ENCODE measurements at regions not wholly inside any gene's neighbourhood (a gene's known extent, or its start where the extent isn't known, plus 50 kb on each side); places are given as distances from the start of the nearest gene placed in this dataset.

DNA sequence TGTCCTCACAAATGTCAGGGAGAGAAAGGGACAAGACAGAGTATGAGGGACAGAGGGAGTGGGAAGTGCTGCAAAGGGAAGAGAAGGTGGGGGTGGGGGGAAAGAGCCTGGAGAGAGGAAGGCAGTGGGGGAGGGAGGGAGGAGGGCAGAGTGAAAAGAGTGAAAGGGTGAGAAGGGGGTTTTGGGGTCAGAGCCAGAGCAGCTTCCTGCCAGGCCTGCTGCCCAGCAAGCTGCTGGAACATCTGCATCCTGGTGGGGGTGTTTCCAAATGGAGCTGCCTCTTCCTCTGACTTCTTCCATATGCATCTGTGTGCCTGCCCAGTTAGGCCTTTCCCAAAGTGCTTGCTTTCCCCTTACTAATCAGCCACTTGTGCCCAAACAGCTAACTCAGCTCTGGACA, 94.3 kb upstream of the CELF4 start:
- no peak for DNase-seq

DNA sequence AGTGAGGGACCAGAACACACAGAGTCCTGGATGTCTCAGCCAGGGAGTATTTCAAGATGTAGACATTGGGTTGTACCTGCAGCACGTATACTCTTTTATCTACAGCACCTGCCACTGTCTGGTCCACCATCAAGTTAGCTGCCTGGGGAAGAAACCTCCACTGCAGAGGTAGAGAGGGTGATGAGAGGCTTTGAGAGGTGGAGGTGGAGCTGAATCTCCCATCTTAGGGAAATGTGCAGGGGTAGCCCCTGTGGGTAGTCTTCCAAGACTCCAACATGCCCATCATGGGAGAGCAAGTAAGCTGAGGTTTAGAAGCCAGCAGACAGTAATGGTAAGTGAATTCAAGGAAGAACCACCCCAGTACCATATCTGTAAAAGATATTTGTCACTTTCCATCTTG, 93.3 kb upstream of the CELF4 start:
- no peak for DNase-seq

DNA sequence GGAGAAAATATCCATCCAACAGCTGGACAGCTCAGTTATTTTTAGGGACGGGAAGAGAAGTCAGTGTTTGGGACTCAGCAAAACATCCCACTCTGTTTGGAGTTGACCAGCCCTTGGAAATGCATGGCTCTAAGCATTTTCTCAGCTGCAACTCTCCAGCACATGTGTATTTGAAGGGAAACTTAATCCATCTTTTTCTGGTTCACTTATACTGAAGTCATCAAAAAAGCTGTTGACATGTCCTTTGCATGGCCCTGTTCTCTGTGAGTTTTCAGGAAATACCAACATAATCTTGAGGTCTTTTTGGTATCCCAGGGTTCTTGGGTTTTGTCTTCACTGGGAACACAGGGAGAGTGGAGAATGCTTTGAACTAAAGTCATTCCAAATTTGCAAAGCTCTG, 91.9 kb upstream of the CELF4 start:
- no peak for DNase-seq

DNA sequence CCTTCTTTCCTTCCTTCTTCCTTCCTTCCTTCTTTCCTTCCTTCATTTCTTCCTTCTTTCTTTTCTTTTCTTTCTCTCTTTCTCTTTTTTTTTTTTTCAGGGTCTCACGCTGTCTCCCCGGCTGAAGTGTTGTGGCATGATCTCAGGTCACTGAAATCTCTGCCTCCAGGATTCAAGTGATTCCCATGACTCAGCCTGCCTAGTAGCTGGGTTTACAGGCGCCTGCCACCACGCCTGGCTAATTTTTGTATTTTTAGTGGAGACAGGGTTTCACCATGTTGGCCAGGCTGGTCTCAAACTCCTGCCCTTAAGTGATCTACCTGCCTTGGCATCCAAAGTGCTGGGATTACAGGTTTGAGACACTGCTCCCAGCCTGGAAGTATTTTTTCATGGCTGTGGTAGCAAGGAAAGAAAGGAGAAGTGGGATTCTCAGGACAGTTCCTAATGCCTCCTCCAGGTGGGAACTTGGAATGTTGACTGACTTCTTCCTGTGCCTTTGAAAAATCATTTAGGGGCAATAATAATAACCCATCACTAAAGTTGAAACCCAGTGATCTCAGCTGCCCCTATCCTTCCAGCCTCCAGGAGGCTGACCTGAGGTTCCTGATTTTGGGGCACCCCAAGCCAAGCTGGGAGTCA, 89.3 kb upstream of the CELF4 start:
- no peak for DNase-seq

DNA sequence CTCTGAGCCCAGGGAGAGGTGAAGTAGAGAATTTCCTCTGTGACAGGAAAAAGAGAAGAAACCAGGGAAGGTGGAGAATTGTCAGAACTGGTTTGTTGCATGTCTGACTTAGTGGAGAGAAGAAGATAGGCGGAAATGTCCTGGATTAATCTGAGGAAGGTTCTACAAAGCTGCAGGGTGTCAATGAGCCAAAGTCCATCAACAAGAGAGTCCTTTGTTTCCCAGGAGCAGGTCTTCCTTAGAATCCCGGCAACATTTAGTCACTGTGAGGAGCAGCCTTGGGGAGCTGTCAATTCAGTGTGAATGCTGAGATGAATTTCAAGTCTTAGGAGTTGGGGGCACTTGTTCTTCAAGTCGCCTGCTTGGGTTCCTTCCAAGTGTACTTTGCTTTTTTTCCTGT, 88.4 kb upstream of the CELF4 start:
- no peak for DNase-seq

DNA sequence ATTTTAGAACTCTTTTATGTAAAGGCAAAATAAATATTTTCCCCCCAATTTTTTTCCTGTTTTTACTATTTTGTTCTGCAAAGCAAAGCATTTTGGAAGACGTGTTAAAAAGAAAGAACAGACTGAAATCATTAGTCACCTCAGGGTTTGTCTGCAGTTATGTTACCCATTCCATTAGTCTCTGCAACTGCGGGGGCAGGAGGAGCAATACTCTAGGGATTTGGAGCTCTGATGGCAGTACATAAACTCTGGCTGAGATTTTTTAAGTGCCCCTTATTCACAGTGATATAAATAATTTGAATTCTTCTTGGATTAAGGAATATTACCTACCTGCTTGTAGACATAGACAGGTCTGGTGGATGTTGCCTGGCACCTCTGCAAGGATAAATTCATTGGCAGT, 88.0 kb upstream of the CELF4 start:
- no peak for DNase-seq

DNA sequence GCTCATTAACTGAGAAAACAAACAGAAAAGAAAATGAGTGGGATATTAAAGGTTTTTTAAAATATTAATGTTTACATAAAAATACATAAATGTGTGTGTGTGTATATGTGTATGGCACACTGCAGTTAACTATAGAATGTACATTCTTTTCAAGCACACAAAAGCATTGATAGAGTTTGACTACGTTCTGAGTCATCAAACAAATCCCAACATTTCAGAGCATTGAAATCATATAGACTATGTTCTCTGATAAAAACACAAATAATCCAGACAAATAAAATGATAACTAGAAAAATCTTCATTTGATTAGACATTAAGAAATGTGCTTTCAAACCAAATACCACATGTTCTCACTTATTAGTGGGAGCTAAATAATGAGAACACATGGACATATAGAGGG, 84.3 kb upstream of the CELF4 start:
- DNase-seq: no peak

DNA sequence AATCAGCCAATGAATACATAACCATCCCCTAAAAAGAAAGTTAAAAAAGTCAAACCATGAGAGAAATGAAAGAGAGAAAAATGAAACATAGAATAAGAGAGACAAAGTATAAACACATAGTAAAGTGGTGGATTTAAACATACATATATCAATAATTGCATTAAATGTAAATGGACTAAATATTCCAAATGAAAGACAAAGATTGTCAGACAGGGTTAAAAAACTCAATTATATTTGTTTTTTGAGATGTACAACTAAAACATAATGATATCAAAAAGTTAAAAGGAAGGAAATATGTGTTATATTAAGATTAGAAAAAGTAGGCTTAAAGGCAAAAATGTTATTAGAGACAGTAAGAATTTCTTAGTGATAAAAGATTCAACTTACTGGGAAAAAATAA, 83.8 kb upstream of the CELF4 start:
- no peak for DNase-seq

DNA sequence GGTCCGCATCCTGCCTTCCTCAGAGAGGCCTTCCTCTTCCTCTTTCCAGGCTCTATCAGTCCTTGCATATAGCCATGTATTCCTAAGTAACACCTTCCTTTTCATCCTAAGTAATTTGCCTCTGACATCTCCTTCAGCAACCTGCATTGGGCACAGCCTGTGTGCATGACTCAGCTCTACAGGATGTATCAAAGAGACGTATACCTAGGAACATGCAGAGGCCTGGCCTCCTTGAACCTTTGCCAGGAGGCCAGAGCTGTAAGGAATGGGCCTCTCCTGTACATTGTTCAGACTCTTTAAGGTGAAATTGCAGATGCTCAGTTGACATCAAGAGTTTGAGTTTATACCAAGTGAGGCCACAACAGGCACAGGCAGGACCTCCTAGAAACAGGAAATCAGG, 76.0 kb upstream of the CELF4 start:
- DNase-seq: no peak

DNA sequence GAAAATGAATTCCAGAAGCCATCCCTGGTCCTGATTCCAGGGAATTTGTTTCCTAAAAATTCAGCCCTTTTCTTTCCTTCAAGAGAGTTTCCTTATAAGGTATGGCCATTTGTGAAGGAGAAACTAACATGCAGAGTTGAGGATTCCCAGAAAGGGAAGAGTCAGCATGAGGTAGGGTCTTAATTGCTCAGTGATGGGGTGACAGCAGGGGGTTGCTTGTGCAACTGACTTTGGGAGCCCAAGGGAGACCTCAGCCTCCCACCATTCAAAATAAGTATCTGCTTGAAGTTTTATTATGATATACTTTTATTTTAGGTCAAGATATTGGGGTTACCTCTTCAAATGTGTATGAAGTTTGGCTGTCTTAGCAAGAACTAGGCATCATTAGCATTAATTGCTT, 74.9 kb upstream of the CELF4 start:
- no peak for DNase-seq

DNA sequence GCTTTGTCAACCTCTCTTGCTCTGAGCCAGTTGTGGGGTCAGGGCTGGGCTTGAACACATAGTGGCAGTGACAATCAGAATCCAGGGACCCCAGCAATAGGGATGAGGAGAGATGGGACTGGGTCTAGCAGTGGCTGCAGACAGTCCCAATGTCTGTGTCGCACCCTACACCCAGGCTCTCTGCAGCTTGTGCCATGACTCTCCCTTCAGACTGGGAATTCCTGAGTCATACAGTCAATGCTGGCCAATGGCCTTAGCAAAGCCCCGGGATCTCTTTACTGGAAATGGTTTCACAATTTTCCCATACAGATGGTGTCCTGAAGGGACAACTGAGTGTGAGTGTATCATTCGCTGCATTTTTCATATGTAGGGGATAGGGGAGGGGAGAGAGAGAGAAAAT, 74.2 kb upstream of the CELF4 start:
- DNase-seq: no peak

DNA sequence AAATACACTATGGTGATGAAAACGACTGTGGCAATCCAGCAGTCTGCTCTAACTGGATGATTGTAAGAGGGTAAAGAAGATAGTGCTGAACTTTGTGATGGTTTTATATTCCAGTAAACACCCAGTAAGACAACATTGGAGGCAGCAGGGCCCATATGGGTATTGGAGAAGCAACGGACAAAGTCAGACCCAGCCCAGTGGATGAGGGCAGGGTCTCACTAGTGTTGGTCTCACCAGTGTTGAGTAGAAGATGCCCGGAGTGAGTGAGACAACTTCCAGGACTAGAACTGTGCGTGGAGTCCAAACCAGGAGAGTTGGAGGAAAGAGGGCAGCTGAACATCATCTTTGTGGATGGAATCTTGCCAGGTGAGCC, 71.9 kb upstream of the CELF4 start:
- no peak for DNase-seq

DNA sequence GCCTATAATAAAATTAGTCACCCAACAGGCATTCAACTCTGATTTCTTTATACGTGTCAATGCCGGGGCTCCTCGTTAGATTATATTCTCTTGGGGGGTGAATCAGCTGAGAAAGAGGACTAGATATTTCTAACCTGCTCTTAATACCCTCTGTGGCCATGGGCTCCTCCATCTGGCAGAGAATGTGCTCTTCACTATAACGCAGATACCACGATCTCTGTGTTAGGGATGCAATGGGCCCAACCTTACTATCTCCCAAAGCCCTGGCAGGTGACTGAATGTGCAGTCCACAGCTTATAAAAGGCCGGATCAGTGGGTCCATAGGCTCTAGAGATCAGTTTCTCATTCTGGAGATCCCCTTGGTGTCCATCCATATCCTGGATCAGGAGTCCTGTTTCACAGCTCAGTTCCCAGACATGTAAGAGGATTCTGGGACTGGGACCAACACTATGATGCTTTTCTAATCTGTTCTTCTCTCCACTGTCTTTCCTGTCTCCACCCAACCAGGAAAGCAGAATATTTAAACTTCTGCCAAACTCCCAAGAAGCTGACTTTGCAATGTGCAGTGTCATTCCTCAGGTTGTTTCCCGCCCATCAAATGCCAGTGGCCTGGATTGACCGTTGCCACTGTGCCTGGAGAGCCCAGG, 71.4 kb upstream of the CELF4 start:
- no peak for DNase-seq

DNA sequence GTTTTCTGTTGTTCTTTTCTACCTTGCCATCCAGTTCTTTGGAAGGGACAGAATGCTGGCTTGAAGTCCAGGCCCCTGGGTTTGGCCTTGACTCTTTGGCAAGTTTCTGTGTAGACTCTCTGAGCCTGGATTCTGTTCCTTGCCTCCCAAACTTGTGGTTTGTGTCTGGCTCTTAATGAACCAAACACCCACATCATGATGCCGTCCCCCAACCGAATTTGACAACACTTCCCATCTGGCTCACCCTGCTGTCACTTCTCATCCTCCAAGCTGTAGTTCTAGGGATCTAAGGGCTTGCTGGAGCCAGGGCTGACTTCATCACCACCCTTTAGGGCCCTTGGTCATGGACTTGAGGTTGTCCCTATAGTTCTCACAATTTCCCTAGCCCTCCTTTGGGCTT, 68.9 kb upstream of the CELF4 start:
- DNase-seq: no peak

DNA sequence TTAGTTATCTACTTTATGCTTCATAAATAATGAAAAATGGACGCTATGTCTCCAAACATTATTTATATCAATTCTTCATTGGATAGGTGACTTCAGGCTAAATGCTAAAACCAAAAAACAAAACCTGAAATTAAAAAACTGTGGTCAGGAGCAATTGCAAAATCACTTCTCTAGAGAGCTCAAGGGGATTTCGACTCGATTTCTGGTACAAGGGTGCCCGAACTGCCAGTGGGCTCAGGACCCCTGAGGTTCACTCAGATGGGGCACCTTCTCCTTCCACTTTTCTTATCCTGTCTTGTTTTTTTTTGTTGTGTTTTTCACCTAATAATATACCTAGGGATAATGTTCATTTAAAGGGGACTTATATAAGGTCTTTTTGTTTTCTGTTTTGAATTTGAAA, 65.8 kb upstream of the CELF4 start:
- no peak for DNase-seq

DNA sequence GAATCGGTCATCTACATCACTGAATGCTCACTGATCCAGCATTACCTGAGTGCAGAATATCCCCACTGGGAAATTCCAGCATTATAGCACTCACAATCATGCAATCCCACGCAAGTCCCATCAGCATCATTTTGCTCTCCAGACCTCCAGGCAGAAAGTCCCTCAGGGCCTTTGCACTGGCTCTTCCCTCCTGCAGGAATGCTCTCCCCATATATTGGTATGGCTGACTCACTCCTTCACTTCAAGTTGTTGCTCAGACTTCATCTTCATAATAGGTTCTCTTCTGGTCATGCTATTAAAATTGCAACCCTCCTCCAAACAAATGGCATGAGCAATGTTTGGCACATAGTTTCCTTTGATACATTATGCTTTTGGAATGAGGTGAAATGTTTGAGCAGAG, 64.7 kb upstream of the CELF4 start:
- DNase-seq: no peak

DNA sequence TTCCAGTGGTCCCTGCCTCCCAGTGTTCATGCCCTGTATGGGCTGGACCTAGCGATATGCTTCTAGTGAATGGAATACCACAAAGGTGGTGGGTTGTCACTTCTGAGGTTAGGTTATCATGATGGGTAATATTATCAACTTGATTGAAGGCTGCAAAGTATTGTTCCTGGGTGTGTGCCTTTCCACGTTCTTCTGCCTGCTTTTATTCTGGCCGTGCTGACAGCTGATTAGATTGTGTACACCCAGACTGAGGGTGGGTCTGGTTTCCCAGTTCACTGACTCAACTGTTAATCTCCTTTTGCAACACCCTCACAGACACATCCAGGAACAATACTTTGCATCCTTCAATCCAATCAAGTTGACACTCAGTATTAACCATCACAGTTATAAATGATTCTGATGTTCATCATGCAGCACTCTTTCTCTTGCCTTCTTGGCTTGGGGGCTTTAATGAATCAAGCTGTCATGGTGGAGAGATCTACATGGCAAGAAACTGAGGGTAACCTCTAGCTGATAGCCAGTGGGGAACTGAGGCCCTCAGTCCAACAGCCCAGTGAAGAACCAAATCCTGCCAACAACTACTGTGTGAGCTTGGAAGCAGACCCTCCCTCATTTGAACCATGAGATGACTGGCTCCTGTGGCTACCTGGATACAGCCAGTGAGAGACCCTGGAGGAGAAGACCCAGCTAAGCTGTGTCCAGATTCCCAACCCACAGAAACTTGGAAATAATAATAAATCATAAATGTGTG, 63.0 kb upstream of the CELF4 start:
- no peak for DNase-seq

DNA sequence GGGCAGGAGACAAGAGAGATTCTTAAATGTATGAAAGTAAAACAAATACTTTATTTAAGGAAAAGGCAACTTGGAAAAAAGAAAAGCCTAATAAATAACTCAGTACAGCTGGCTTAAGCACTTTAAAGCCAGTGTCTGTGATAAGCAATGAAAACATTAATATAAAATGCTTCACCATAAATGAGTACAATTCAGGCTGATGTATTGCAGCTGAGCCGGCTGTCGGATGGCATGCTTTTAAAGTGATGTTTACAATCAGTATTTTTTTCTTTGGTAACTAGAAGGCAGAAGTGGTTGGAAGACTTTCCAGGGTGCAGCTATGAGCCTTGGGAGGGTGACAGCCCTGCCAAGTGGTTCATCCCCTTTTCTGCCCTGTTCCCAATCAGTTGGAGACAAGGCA, 58.7 kb upstream of the CELF4 start:
- DNase-seq: no peak

DNA sequence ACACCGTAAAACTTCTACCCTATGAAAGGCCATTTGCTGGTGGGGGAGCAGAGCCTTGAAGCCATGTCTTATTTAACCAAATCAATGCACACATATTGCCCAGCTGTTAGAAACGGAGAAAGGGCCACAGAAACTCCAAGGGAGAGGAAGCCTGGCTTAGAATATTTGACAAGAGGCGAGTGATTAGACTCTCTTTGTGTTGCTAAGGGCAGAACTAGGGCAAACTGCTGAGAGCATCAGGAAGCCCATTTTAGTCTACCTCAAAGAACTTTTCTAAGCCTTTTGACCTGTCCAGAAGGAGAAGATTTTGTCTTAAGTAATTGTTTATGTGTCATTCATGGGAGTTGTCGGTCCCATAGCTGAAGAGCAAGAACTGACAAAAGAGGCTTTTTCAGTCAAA, 54.4 kb upstream of the CELF4 start:
- DNase-seq: no peak

DNA sequence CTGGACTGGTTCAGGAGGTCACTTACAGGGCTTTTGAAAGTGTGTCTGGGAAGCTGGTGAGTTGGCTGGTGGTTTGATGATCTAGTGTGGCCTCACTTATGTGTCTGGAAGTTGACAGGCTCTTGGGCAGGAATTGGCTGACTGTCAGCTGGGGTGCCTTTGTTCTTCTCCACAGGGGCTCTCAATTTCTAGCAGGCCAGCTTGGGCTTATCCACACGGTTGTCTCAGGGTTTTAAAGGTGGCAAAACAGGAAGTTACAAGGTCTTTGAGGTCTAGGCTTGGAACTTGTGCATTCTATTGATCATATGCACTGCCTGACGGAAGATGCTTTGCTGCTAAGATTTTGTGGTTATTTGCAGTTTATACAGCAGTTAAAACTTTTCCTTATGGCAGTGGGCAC, 52.0 kb upstream of the CELF4 start:
- no peak for DNase-seq

Data from CD4-positive, alpha-beta T cell treated with Interleukin-4 for 4 hours (primary cell).